Keratinocyte (primary cell): ENCODE measurements at regions not wholly inside any gene's neighbourhood (a gene's known extent, or its start where the extent isn't known, plus 50 kb on each side); places are given as distances from the start of the nearest gene placed in this dataset.
A peak's percentile ranks its signal among the peaks of the same experiment; 100 is the strongest.

ENCODE experiments used
- DNase-seq: peaks from one replicate; pipeline ENCODE4 v3.0.0-alpha.2; 2011; ENCODE audit warnings: low read depth, missing footprints, low spot score
- FAIRE-seq: peaks from 2 replicates; lab custom pipeline; 2011; peaks lifted over from hg19 to GRCh38; lab: Jason Lieb, UNC
- H2AFZ ChIP-seq: 2 replicates; pipeline ENCODE4 v1.6.0; 2012; ENCODE audit warnings: low read length, control low read depth, inconsistent platforms; ENCODE audit not compliant: control insufficient read depth
- H3K27ac ChIP-seq: 2 replicates; pipeline ENCODE4 v1.5.1; 2011; ENCODE audit warnings: low read length; ENCODE audit not compliant: control insufficient read depth, insufficient read depth
- H3K27me3 ChIP-seq: 3 replicates; pipeline ENCODE4 v1.6.0; 2011; ENCODE audit warnings: low read length; ENCODE audit not compliant: control insufficient read depth, insufficient read depth; ENCODE audit errors: extremely low read depth
- H3K36me3 ChIP-seq, 2 experiments: 2 replicates in 1 of 2; 3 replicates in 1 of 2; pipeline ENCODE4 v1.5.1; 2011; ENCODE audit warnings: low read length in 2 of 2, mild to moderate bottlenecking in 1 of 2; ENCODE audit not compliant: control insufficient read depth in 2 of 2, insufficient read depth in 2 of 2; ENCODE audit errors: extremely low read depth in 1 of 2
- H3K4me1 ChIP-seq: 3 replicates; pipeline ENCODE4 v1.5.1; 2011; ENCODE audit warnings: low read length; ENCODE audit not compliant: control insufficient read depth, insufficient read depth; ENCODE audit errors: extremely low read depth
- H3K4me2 ChIP-seq: 3 replicates; pipeline ENCODE4 v1.6.0; 2011; ENCODE audit warnings: low read depth, low read length; ENCODE audit not compliant: control insufficient read depth, insufficient read depth; ENCODE audit errors: extremely low read depth
- H3K4me3 ChIP-seq, 3 experiments: fragments of 200-600 bp in 1 of 3; sonication (generic) in 1 of 3; 2 replicates in 2 of 3; 3 replicates in 1 of 3; pipeline ENCODE4 v1.5.1; 2011 to 2016; ENCODE audit warnings: low read length in 3 of 3, mild to moderate bottlenecking in 3 of 3, control low read depth in 2 of 3, inconsistent platforms in 1 of 3, low read depth in 1 of 3, mixed read lengths in 1 of 3, mixed run types in 1 of 3, moderate library complexity in 1 of 3; ENCODE audit not compliant: control insufficient read depth in 2 of 3, insufficient read depth in 2 of 3; ENCODE audit errors: extremely low read depth in 1 of 3
- H3K79me2 ChIP-seq: 2 replicates; pipeline ENCODE4 v1.6.0; 2012; ENCODE audit warnings: low read length; ENCODE audit not compliant: control insufficient read depth, insufficient read depth
- H3K9ac ChIP-seq: 3 replicates; pipeline ENCODE4 v1.6.0; 2011; ENCODE audit warnings: low read length; ENCODE audit not compliant: control insufficient read depth, insufficient read depth; ENCODE audit errors: extremely low read depth
- H3K9me1 ChIP-seq: 3 replicates; pipeline ENCODE4 v1.6.0; 2011; ENCODE audit warnings: low read length; ENCODE audit not compliant: control insufficient read depth, insufficient read depth; ENCODE audit errors: extremely low read depth
- H3K9me3 ChIP-seq: 2 replicates; pipeline ENCODE4 v1.5.1; 2012; ENCODE audit warnings: low read depth, low read length; ENCODE audit not compliant: control insufficient read depth
- H4K20me1 ChIP-seq: 3 replicates; pipeline ENCODE4 v1.6.0; 2011; ENCODE audit warnings: low read length; ENCODE audit not compliant: control insufficient read depth, insufficient read depth; ENCODE audit errors: extremely low read depth
- EZH2 ChIP-seq: IDR thresholded peaks from one replicate; pipeline ENCODE4 v1.6.1; 2012; ENCODE audit warnings: inconsistent platforms, mild to moderate bottlenecking, low read length, moderate library complexity
- dilution Hi-C: fragments of 300-500 bp; cut with MboI; formaldehyde crosslinking; loops from one replicate; pipeline ENCODE4 v1.7.0; 2020; ENCODE audit warnings: low sequenced_read_pairs; ENCODE audit not compliant: extremely low pct_ligation_motif_present
- TF ChIP-seq, protein P1 (sequence below), 3 experiments: IDR thresholded peaks in 1 of 3; conservative IDR thresholded peaks in 1 of 3; optimal IDR thresholded peaks in 1 of 3; 2 replicates in 2 of 3; 3 replicates in 1 of 3; pipeline versions ENCODE3 to v1.5.1; 2011; ENCODE audit warnings: low read length in 3 of 3, mild to moderate bottlenecking in 3 of 3, moderate library complexity in 2 of 3, control low read depth in 1 of 3, inconsistent platforms in 1 of 3; ENCODE audit not compliant: insufficient read depth in 2 of 3; ENCODE audit errors: extremely low read depth in 1 of 3

DNA sequence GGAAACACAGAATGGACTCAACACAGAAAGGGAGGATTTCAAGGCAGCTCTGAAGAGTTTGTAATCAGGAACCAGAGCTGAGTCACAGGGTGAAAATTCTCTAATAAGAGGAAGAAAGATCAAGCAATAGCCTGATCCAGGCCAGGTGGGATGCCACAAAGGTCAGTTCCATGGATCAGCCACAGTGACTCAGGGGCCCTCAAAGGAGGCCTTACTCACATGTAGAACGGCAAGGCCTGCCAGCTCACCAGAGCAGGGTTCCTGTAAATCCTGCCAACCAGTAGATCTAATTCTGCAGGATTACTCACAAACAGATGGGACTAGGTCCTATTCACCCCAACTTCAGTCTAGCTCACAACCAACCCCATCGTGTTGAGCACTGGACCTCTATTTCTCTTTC is 78.3 kb upstream of the PPP2R3A start:
- peak; percentile 74 for FAIRE-seq
- H3K27ac ChIP-seq, result no peak overlapping the region
- H3K36me3 ChIP-seq, result no peaks in the 10 kb centered on the region
- no peak overlapping the region for H3K9ac ChIP-seq
- H3K27me3 ChIP-seq, result no peaks in the 10 kb centered on the region
- H3K9me1 ChIP-seq, result no peaks in the 10 kb centered on the region
- DNase-seq, result peak; percentile 70
- H3K4me1 ChIP-seq, result peaks cover 8% of the 10 kb centered on the region
- H3K9me3 ChIP-seq, result no peaks in the 10 kb centered on the region
- no peaks in the 10 kb centered on the region for H3K79me2 ChIP-seq
- TF ChIP-seq EZH2, result no peak
- TF ChIP-seq, protein P1, sequence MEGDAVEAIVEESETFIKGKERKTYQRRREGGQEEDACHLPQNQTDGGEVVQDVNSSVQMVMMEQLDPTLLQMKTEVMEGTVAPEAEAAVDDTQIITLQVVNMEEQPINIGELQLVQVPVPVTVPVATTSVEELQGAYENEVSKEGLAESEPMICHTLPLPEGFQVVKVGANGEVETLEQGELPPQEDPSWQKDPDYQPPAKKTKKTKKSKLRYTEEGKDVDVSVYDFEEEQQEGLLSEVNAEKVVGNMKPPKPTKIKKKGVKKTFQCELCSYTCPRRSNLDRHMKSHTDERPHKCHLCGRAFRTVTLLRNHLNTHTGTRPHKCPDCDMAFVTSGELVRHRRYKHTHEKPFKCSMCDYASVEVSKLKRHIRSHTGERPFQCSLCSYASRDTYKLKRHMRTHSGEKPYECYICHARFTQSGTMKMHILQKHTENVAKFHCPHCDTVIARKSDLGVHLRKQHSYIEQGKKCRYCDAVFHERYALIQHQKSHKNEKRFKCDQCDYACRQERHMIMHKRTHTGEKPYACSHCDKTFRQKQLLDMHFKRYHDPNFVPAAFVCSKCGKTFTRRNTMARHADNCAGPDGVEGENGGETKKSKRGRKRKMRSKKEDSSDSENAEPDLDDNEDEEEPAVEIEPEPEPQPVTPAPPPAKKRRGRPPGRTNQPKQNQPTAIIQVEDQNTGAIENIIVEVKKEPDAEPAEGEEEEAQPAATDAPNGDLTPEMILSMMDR (optimal IDR thresholded peaks at IDR 0.05 in 1 of 3, IDR thresholded peaks at IDR 0.05 in 1 of 3, conservative IDR thresholded peaks at IDR 0.05 in 1 of 3; ENCODE audit: extremely low read depth in 1 of 3, insufficient read depth in 2 of 3, low read length in 3 of 3), result no peak
- H2AFZ ChIP-seq, result no peak overlapping the region
- H3K4me3 ChIP-seq, result no peak overlapping the region
- H4K20me1 ChIP-seq, result no peaks in the 10 kb centered on the region
- dilution Hi-C loops, result loop anchor here (25.0 kb wide), 1 partner anchor 150 kb away; no protein-coding TSS in a partner anchor
- no peak overlapping the region for H3K4me2 ChIP-seq

DNA sequence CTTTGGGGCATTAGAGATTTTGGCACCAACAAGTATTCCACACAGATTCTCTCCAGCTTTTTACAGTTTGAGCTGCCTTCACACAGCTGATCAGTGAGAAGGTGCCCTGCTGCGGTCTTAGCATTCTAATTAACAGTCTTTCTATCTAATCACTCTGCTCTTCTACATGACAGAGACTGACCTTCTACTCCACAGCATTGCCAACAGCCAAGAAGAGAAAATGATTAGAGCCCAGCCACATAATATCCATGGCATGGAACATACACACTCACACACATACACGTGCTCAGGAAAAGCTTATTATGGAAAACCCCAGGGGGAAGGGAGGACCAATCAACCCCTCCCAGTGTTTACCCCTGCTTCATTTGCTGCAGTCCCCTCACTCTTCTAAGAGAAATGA is 76.1 kb upstream of the PPP2R3A start:
- H3K79me2 ChIP-seq, result no peaks in the 10 kb centered on the region
- no peaks in the 10 kb centered on the region for H3K36me3 ChIP-seq
- H3K27me3 ChIP-seq, result no peaks in the 10 kb centered on the region
- no peaks in the 10 kb centered on the region for H3K9me3 ChIP-seq
- dilution Hi-C loops, result loop anchor here (25.0 kb wide), 1 partner anchor 152 kb away; no protein-coding TSS in a partner anchor
- no peaks in the 10 kb centered on the region for H3K9me1 ChIP-seq
- peaks cover 8% of the 10 kb centered on the region for H3K4me1 ChIP-seq
- no peak overlapping the region for H3K27ac ChIP-seq
- no peak overlapping the region for H3K9ac ChIP-seq
- H3K4me2 ChIP-seq, result no peak overlapping the region
- DNase-seq (no peak), FAIRE-seq (no peak)
- no peaks in the 10 kb centered on the region for H4K20me1 ChIP-seq
- H3K4me3 ChIP-seq, result no peak overlapping the region
- TF ChIP-seq EZH2, result no peak
- TF ChIP-seq, protein P1 (optimal IDR thresholded peaks at IDR 0.05 in 1 of 3, IDR thresholded peaks at IDR 0.05 in 1 of 3, conservative IDR thresholded peaks at IDR 0.05 in 1 of 3; ENCODE audit: extremely low read depth in 1 of 3, insufficient read depth in 2 of 3, low read length in 3 of 3), result no peak
- no peak overlapping the region for H2AFZ ChIP-seq
